ENCODE measurements at regions not wholly inside any gene's neighbourhood (a gene's known extent, or its start where the extent isn't known, plus 50 kb on each side); places are given as distances from the start of the nearest gene placed in this dataset.

DNA sequence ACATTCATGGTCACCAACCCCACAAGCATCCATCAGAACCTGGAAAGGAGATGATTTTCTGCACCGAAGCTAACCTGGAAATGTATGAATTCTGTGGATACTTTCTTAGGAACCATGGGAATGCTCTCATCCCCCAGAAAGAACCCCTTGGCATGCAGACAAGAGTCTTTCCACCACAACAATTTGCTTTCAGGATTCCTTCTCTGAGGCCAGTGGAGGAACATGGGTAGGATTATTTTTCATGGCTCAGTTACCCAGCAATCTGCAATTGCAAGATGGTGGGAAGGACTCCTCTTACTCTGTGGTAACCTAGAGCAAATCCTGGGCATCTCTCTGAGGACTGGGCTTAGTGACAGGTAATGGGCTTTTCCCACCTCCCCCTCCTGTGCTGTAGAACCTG, 131.9 kb upstream of the MSX1 start:
- DNase-seq (no peak), ATAC-seq (replicated peaks in 1 of 4) (no peak)
- no peak overlapping the region for H3K27ac ChIP-seq (ENCODE audit: low read length)
- Mint-ChIP-seq H3K27ac (no peak overlapping the region), H3K27me3 (no peaks in the 10 kb centered on the region), H3K4me1 (no peaks in the 10 kb centered on the region), H3K9me3 (peaks cover 8 to 44% (median 21%) of the 10 kb centered on the region in 3 donors), H3K36me3 (peaks cover 28% of the 10 kb centered on the region), H3K4me3 (no peak overlapping the region)
- H3K4me1 ChIP-seq (ENCODE audit: control insufficient read depth in 1 of 2, extremely low read depth in 1 of 2, insufficient read depth in 2 of 2, low read length in 2 of 2), result no peaks in the 10 kb centered on the region
- POLR2A ChIA-PET, result no interaction called here
- CTCF ChIA-PET, result no interaction called here
- no peaks in the 10 kb centered on the region for H3K27me3 ChIP-seq (replicated peaks in 1 of 2; ENCODE audit: control insufficient read depth in 2 of 2, extremely low read depth in 1 of 2, insufficient read depth in 2 of 2, low read length in 1 of 2)
- H3K9me3 ChIP-seq, result no peaks in the 10 kb centered on the region
- no peak overlapping the region for H3K4me3 ChIP-seq (ENCODE audit: control insufficient read depth in 1 of 2, extremely low read depth in 1 of 2, low read length in 1 of 2)
- H3K36me3 ChIP-seq (ENCODE audit: control insufficient read depth in 2 of 2, extremely low read depth in 1 of 2, insufficient read depth in 1 of 2, low read length in 1 of 2), result no peaks in the 10 kb centered on the region
- WGBS (ENCODE audit: insufficient coverage), result no CpG with 5 or more reads among the region's 1 CpG

DNA sequence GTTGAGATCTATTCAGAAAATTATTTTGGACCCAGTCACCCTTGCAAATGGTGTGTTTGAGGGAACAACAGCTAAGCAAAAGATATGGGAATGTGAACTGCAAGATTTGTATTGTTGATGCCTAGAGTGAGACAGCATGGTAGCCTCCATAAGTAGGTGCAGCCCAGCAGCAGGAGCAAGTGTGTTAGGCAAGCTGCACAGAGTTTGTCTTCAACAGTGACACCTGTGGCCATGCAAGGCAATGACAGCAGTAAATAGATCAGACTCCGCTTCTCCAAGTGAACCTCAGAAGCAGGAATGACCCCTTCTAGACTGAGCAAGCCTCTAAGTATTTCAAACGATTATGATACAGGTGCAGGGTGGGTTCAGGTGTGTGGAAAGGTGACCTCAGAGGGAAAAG, 133.4 kb upstream of the MSX1 start:
- Mint-ChIP-seq H3K27me3 (no peaks in the 10 kb centered on the region), H3K36me3 (peaks cover 31% of the 10 kb centered on the region), H3K9me3 (peaks cover 13 to 44% (median 21%) of the 10 kb centered on the region in 3 donors), H3K4me1 (no peaks in the 10 kb centered on the region), H3K27ac (no peak overlapping the region), H3K4me3 (no peak overlapping the region)
- Histone ChIP-seq H3K36me3 (ENCODE audit: control insufficient read depth in 2 of 2, extremely low read depth in 1 of 2, insufficient read depth in 1 of 2, low read length in 1 of 2) (no peaks in the 10 kb centered on the region), H3K4me3 (ENCODE audit: control insufficient read depth in 1 of 2, extremely low read depth in 1 of 2, low read length in 1 of 2) (peak overlapping the region in 1 of 2 donors; percentile 10), H3K27ac (ENCODE audit: low read length) (no peak overlapping the region), H3K27me3 (replicated peaks in 1 of 2; ENCODE audit: control insufficient read depth in 2 of 2, extremely low read depth in 1 of 2, insufficient read depth in 2 of 2, low read length in 1 of 2) (no peaks in the 10 kb centered on the region), H3K4me1 (ENCODE audit: control insufficient read depth in 1 of 2, extremely low read depth in 1 of 2, insufficient read depth in 2 of 2, low read length in 2 of 2) (no peaks in the 10 kb centered on the region), H3K9me3 (no peaks in the 10 kb centered on the region)
- ATAC-seq (replicated peaks in 1 of 4), result no peak
- CTCF ChIA-PET, result no interaction called here
- no peak for DNase-seq
- POLR2A ChIA-PET, result no interaction called here
- WGBS (ENCODE audit: insufficient coverage), result 73% methylated on average over 2 of the region's 2 CpGs

DNA sequence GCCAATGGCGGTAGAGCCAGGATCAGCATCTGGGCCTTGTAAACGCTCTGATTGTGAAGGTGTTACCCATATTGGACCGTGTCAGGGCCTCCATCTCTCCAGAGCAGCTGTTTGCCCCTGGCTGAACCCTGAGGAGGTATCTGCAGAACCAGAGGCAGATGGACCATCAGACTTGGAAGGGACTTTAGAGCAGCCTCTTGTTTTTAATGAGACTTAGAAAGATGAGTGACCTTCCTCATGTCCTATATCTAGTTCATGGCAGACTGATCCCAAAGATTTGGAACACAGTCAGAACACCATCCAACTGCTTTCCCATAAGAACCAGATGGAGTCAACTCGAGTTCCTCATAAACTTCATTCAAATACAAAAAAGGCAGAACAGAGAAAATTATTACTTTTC, 135.1 kb upstream of the MSX1 start:
- H3K9me3 ChIP-seq, result no peaks in the 10 kb centered on the region
- CTCF ChIA-PET, result no interaction called here
- ATAC-seq (replicated peaks in 1 of 4) (no peak), DNase-seq (no peak)
- Mint-ChIP-seq H3K4me3 (no peak overlapping the region), H3K36me3 (peaks cover 38% of the 10 kb centered on the region), H3K27ac (no peak overlapping the region), H3K27me3 (no peaks in the 10 kb centered on the region), H3K4me1 (no peaks in the 10 kb centered on the region), H3K9me3 (peaks cover 13 to 40% (median 21%) of the 10 kb centered on the region in 3 donors)
- POLR2A ChIA-PET, result no interaction called here
- 72% methylated on average over 3 of the region's 4 CpGs for WGBS (ENCODE audit: insufficient coverage)
- no peak overlapping the region for H3K4me3 ChIP-seq (ENCODE audit: control insufficient read depth in 1 of 2, extremely low read depth in 1 of 2, low read length in 1 of 2)
- H3K4me1 ChIP-seq (ENCODE audit: control insufficient read depth in 1 of 2, extremely low read depth in 1 of 2, insufficient read depth in 2 of 2, low read length in 2 of 2), result no peaks in the 10 kb centered on the region
- H3K36me3 ChIP-seq (ENCODE audit: control insufficient read depth in 2 of 2, extremely low read depth in 1 of 2, insufficient read depth in 1 of 2, low read length in 1 of 2), result no peaks in the 10 kb centered on the region
- H3K27me3 ChIP-seq (replicated peaks in 1 of 2; ENCODE audit: control insufficient read depth in 2 of 2, extremely low read depth in 1 of 2, insufficient read depth in 2 of 2, low read length in 1 of 2), result no peaks in the 10 kb centered on the region
- no peak overlapping the region for H3K27ac ChIP-seq (ENCODE audit: low read length)

DNA sequence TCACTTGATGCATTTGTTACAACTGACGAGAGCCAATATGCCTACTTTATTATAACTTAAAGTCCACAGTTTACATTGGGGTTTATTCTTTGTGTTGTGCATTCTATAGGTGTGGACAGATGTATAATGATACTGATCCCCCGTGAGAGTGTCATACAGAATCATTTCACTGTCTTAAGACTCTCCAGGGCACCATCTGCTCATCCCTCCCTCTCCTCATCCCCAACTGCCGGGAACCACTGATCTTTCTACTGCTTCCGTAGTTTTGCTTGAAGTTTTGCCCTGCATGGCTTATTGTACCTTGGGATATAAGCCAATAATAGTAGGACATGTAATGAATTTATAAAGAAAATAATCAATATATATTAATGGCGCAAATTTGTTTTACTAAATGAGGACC, 137.8 kb upstream of the MSX1 start:
- H3K36me3 Mint-ChIP-seq, result peaks cover 35% of the 10 kb centered on the region
- H3K4me1 Mint-ChIP-seq, result no peaks in the 10 kb centered on the region
- CTCF ChIA-PET, result no interaction called here
- WGBS (ENCODE audit: insufficient coverage), result no CpG with 5 or more reads among the region's 5 CpGs
- H3K4me3 Mint-ChIP-seq, result no peak overlapping the region
- no peak for ATAC-seq (replicated peaks in 1 of 4)
- no peak for DNase-seq
- peaks cover 13 to 30% (median 16%) of the 10 kb centered on the region in 3 donors for H3K9me3 Mint-ChIP-seq
- Histone ChIP-seq H3K4me3 (ENCODE audit: control insufficient read depth in 1 of 2, extremely low read depth in 1 of 2, low read length in 1 of 2) (no peak overlapping the region), H3K27me3 (replicated peaks in 1 of 2; ENCODE audit: control insufficient read depth in 2 of 2, extremely low read depth in 1 of 2, insufficient read depth in 2 of 2, low read length in 1 of 2) (peaks cover 0 to 2% of the 10 kb centered on the region in 2 experiments), H3K27ac (ENCODE audit: low read length) (no peak overlapping the region), H3K9me3 (no peaks in the 10 kb centered on the region), H3K4me1 (ENCODE audit: control insufficient read depth in 1 of 2, extremely low read depth in 1 of 2, insufficient read depth in 2 of 2, low read length in 2 of 2) (no peaks in the 10 kb centered on the region), H3K36me3 (ENCODE audit: control insufficient read depth in 2 of 2, extremely low read depth in 1 of 2, insufficient read depth in 1 of 2, low read length in 1 of 2) (no peaks in the 10 kb centered on the region)
- H3K27ac Mint-ChIP-seq, result no peak overlapping the region
- POLR2A ChIA-PET, result no interaction called here
- H3K27me3 Mint-ChIP-seq, result no peaks in the 10 kb centered on the region

DNA sequence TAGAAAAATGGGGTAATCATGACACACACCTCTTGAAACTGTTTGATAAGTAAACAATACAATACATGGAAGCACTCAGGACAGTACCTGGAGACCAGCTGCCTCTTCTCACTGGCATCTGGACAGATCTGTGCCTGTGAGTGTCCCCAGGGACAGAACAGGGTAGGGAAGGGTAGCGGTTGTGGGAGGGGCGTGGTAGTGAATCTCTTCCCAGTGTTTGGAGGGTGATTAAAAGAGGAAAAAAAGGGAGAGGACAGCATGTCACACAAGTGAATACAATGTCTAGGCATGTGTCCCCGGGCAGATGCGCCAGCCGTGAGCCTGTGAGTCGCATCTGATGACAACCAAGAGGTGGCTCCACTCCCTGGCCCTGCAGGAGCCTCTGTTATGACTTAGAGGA, 138.8 kb upstream of the MSX1 start:
- no peak overlapping the region for H3K27ac ChIP-seq (ENCODE audit: low read length)
- Mint-ChIP-seq H3K4me3 (no peak overlapping the region), H3K9me3 (peaks cover 6 to 20% (median 13%) of the 10 kb centered on the region in 3 donors), H3K36me3 (peaks cover 28% of the 10 kb centered on the region), H3K27ac (no peak overlapping the region), H3K27me3 (no peaks in the 10 kb centered on the region), H3K4me1 (no peaks in the 10 kb centered on the region)
- no peak for DNase-seq
- 98% methylated on average over 6 of the region's 6 CpGs for WGBS (ENCODE audit: insufficient coverage)
- H3K4me1 ChIP-seq (ENCODE audit: control insufficient read depth in 1 of 2, extremely low read depth in 1 of 2, insufficient read depth in 2 of 2, low read length in 2 of 2), result no peaks in the 10 kb centered on the region
- ChIA-PET CTCF (no interaction called here), POLR2A (no interaction called here)
- ATAC-seq (replicated peaks in 1 of 4), result no peak
- H3K27me3 ChIP-seq (replicated peaks in 1 of 2; ENCODE audit: control insufficient read depth in 2 of 2, extremely low read depth in 1 of 2, insufficient read depth in 2 of 2, low read length in 1 of 2), result peaks cover 0 to 2% of the 10 kb centered on the region in 2 experiments
- H3K4me3 ChIP-seq (ENCODE audit: control insufficient read depth in 1 of 2, extremely low read depth in 1 of 2, low read length in 1 of 2), result no peak overlapping the region
- no peaks in the 10 kb centered on the region for H3K36me3 ChIP-seq (ENCODE audit: control insufficient read depth in 2 of 2, extremely low read depth in 1 of 2, insufficient read depth in 1 of 2, low read length in 1 of 2)
- no peaks in the 10 kb centered on the region for H3K9me3 ChIP-seq

DNA sequence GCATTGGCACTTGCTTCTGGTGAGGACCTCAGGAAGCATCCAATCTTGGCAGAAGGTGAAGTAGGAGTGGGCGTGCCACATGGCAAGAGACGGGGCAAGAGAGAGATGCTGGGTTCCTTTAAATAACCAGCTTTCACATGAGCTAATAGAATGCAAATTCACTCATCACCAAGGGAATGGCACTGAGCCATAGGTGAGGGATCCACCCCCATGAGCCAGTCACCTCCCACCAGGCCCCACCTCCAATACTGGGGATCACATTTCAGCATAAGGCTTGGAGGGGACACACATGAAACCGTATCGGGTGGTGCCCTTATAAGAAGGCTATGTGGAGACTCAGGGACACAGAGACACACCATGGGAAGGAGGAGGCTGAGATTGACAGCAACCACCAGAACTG, 140.0 kb upstream of the MSX1 start:
- no peak overlapping the region for H3K27ac ChIP-seq (ENCODE audit: low read length)
- ATAC-seq (replicated peaks in 1 of 4) (no peak), DNase-seq (no peak)
- no peaks in the 10 kb centered on the region for H3K27me3 Mint-ChIP-seq
- peaks cover 0 to 2% of the 10 kb centered on the region in 2 experiments for H3K27me3 ChIP-seq (replicated peaks in 1 of 2; ENCODE audit: control insufficient read depth in 2 of 2, extremely low read depth in 1 of 2, insufficient read depth in 2 of 2, low read length in 1 of 2)
- H3K4me3 Mint-ChIP-seq, result no peak overlapping the region
- no peaks in the 10 kb centered on the region for H3K4me1 ChIP-seq (ENCODE audit: control insufficient read depth in 1 of 2, extremely low read depth in 1 of 2, insufficient read depth in 2 of 2, low read length in 2 of 2)
- no peaks in the 10 kb centered on the region for H3K4me1 Mint-ChIP-seq
- 100% methylated on average over 1 of the region's 4 CpGs for WGBS (ENCODE audit: insufficient coverage)
- H3K9me3 Mint-ChIP-seq, result peaks cover 0 to 13% (median 8%) of the 10 kb centered on the region in 3 donors
- H3K36me3 Mint-ChIP-seq, result peaks cover 23% of the 10 kb centered on the region
- CTCF ChIA-PET, result no interaction called here
- H3K4me3 ChIP-seq (ENCODE audit: control insufficient read depth in 1 of 2, extremely low read depth in 1 of 2, low read length in 1 of 2), result no peak overlapping the region
- no peaks in the 10 kb centered on the region for H3K9me3 ChIP-seq
- H3K27ac Mint-ChIP-seq, result no peak overlapping the region
- POLR2A ChIA-PET, result no interaction called here
- no peaks in the 10 kb centered on the region for H3K36me3 ChIP-seq (ENCODE audit: control insufficient read depth in 2 of 2, extremely low read depth in 1 of 2, insufficient read depth in 1 of 2, low read length in 1 of 2)

DNA sequence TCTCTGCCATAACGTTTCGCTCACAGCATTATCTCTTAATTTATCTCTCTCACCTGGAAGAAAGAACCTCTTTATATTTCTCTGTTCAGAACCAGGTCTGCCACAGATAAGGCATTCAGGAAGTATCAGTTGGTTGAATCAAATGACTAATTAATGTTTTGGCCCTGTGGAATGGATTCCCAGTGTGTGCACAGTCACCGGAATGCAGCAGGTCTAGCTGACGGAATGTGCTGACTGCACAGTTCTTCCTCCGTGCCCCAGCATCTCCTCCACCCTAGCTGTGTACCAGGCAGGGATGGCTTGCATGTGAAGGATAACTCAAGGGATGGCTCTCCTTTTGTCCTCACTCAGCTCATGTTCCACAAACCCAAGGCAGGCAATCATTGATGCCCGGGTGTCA, 141.8 kb upstream of the MSX1 start:
- no peaks in the 10 kb centered on the region for H3K36me3 ChIP-seq (ENCODE audit: control insufficient read depth in 2 of 2, extremely low read depth in 1 of 2, insufficient read depth in 1 of 2, low read length in 1 of 2)
- peaks cover 0 to 2% of the 10 kb centered on the region in 2 experiments for H3K27me3 ChIP-seq (replicated peaks in 1 of 2; ENCODE audit: control insufficient read depth in 2 of 2, extremely low read depth in 1 of 2, insufficient read depth in 2 of 2, low read length in 1 of 2)
- no peak for ATAC-seq (replicated peaks in 1 of 4)
- no peak for DNase-seq
- no peaks in the 10 kb centered on the region for H3K4me1 ChIP-seq (ENCODE audit: control insufficient read depth in 1 of 2, extremely low read depth in 1 of 2, insufficient read depth in 2 of 2, low read length in 2 of 2)
- H3K4me3 Mint-ChIP-seq, result no peak overlapping the region
- no peak overlapping the region for H3K27ac ChIP-seq (ENCODE audit: low read length)
- no peak overlapping the region for H3K4me3 ChIP-seq (ENCODE audit: control insufficient read depth in 1 of 2, extremely low read depth in 1 of 2, low read length in 1 of 2)
- H3K4me1 Mint-ChIP-seq, result no peaks in the 10 kb centered on the region
- ChIA-PET CTCF (no interaction called here), POLR2A (no interaction called here)
- no peak overlapping the region for H3K27ac Mint-ChIP-seq
- no peaks in the 10 kb centered on the region for H3K9me3 ChIP-seq
- peaks cover 23% of the 10 kb centered on the region for H3K36me3 Mint-ChIP-seq
- WGBS (ENCODE audit: insufficient coverage), result 82% methylated on average over 1 of the region's 6 CpGs
- peaks cover 0 to 6% (median 5%) of the 10 kb centered on the region in 3 donors for H3K9me3 Mint-ChIP-seq
- no peaks in the 10 kb centered on the region for H3K27me3 Mint-ChIP-seq
